CD8-positive, alpha-beta memory T cell (primary cell): ENCODE measurements at regions not wholly inside any gene's neighbourhood (a gene's known extent, or its start where the extent isn't known, plus 50 kb on each side); places are given as distances from the start of the nearest gene placed in this dataset.
"Not testable (repeated sequence)": the region's sequence is repeated elsewhere in the genome, so short reads cannot be mapped to it uniquely, and the experiment has no call there.

Experiments used
- CTCF ChIA-PET: fragments of 350-600 bp; sonication (Branson Sonifier 250); formaldehyde crosslinking; loops from one replicate; lab custom pipeline; 2021; ENCODE audit warnings: antibody characterized with exemption; lab: Charles Lee
- POLR2A ChIA-PET: fragments of 350-600 bp; sonication (Branson Sonifier 250); formaldehyde crosslinking; loops from one replicate; lab custom pipeline; 2021; ENCODE audit warnings: antibody characterized with exemption; lab: Charles Lee
- DNase-seq, 5 donors: peaks; one replicate each; pipeline versions ENCODE4 v3.0.0 to v3.0.0-alpha.2; 2020 to 2022; ENCODE audit warnings: mixed read lengths in 1 of 5
- H3K27ac ChIP-seq: one replicate; pipeline ENCODE4 v1.7.0; 2013; ENCODE audit warnings: low read depth, mild to moderate bottlenecking, low read length, moderate library complexity
- H3K27me3 ChIP-seq: 2 replicates; pipeline ENCODE4 v1.7.0; 2013; ENCODE audit warnings: low read length, mild to moderate bottlenecking; ENCODE audit not compliant: insufficient read depth, poor library complexity, severe bottlenecking
- H3K36me3 ChIP-seq: 2 replicates; pipeline ENCODE4 v1.7.0; 2013; ENCODE audit warnings: mild to moderate bottlenecking, low read length, moderate library complexity; ENCODE audit not compliant: insufficient read depth
- H3K4me1 ChIP-seq: 2 replicates; pipeline ENCODE4 v1.7.0; 2013; ENCODE audit warnings: mild to moderate bottlenecking, low read length, moderate library complexity; ENCODE audit not compliant: insufficient read depth
- H3K4me3 ChIP-seq: 2 replicates; pipeline ENCODE4 v1.7.0; 2013; ENCODE audit warnings: mild to moderate bottlenecking, low read length
- H3K9me3 ChIP-seq: 2 replicates; pipeline ENCODE4 v1.7.0; 2013; ENCODE audit warnings: mild to moderate bottlenecking, low read length
- H3K27ac Mint-ChIP-seq, 8 donors: one replicate each; pipeline ENCODE4 v1.8.0; 2020 to 2021; ENCODE audit warnings: mixed read lengths in 8 of 8, mild to moderate bottlenecking in 6 of 8, inconsistent platforms in 3 of 8, moderate library complexity in 3 of 8
- H3K27me3 Mint-ChIP-seq, 2 donors: one replicate each; pipeline ENCODE4 v1.8.0; 2020 to 2021; ENCODE audit warnings: mixed read lengths in 2 of 2, mild to moderate bottlenecking in 1 of 2, moderate library complexity in 1 of 2
- H3K36me3 Mint-ChIP-seq, 3 donors: one replicate each; pipeline ENCODE4 v1.8.0; 2020 to 2021; ENCODE audit warnings: mixed read lengths in 3 of 3, inconsistent platforms in 1 of 3, mild to moderate bottlenecking in 1 of 3
- H3K4me1 Mint-ChIP-seq, 3 donors: one replicate each; pipeline ENCODE4 v1.8.0; 2020 to 2021; ENCODE audit warnings: mixed read lengths in 3 of 3, inconsistent platforms in 1 of 3, mild to moderate bottlenecking in 1 of 3
- H3K4me3 Mint-ChIP-seq, 7 donors: one replicate each; pipeline ENCODE4 v1.8.0; 2020 to 2021; ENCODE audit warnings: mixed read lengths in 7 of 7, mild to moderate bottlenecking in 6 of 7, moderate library complexity in 4 of 7, inconsistent platforms in 2 of 7
- H3K9me3 Mint-ChIP-seq, 5 donors: one replicate each; pipeline ENCODE4 v1.8.0; 2020 to 2022; ENCODE audit warnings: mixed read lengths in 5 of 5, mild to moderate bottlenecking in 3 of 5, moderate library complexity in 2 of 5, inconsistent platforms in 1 of 5

GRCh38 chr9:28976684-28977083 is 1403.4 kb upstream of the C9orf72 start:
- H3K9me3 ChIP-seq, result no peaks in the 10 kb centered on the region
- no peak overlapping the region for H3K4me3 Mint-ChIP-seq
- H3K36me3 ChIP-seq, result no peaks in the 10 kb centered on the region
- H3K27me3 ChIP-seq, result no peaks in the 10 kb centered on the region
- H3K27ac ChIP-seq, result no peak overlapping the region
- H3K27ac Mint-ChIP-seq, result no peak overlapping the region
- H3K9me3 Mint-ChIP-seq, result peaks cover 6 to 33% (median 8%) of the 10 kb centered on the region in 5 donors
- no peaks in the 10 kb centered on the region for H3K4me1 ChIP-seq
- no peaks in the 10 kb centered on the region for H3K36me3 Mint-ChIP-seq
- H3K4me3 ChIP-seq, result no peak overlapping the region
- DNase-seq, result no peak
- H3K4me1 Mint-ChIP-seq, result no peaks in the 10 kb centered on the region
- CTCF ChIA-PET, result no interaction called here
- no peaks in the 10 kb centered on the region for H3K27me3 Mint-ChIP-seq
- POLR2A ChIA-PET, result no interaction called here

- POLR2A ChIA-PET, result no interaction called here
- H3K27ac Mint-ChIP-seq, result no peak overlapping the region
Observed at GRCh38 chr9:28981129-28981528, 1407.8 kb upstream of the C9orf72 start.

GRCh38 chr9:28981711-28982110 is 1408.4 kb upstream of the C9orf72 start:
- no peaks in the 10 kb centered on the region for H3K9me3 ChIP-seq
- Mint-ChIP-seq H3K4me1 (no peaks in the 10 kb centered on the region), H3K27ac (no peak overlapping the region)

More at GRCh38 chr9:28981129-28981528, 1407.8 kb upstream of the C9orf72 start:
- no peaks in the 10 kb centered on the region for H3K4me1 Mint-ChIP-seq
- H3K4me3 Mint-ChIP-seq, result no peak overlapping the region
- Histone ChIP-seq H3K4me1 (no peaks in the 10 kb centered on the region), H3K36me3 (no peaks in the 10 kb centered on the region), H3K27ac (no peak overlapping the region), H3K4me3 (no peak overlapping the region), H3K27me3 (no peaks in the 10 kb centered on the region), H3K9me3 (no peaks in the 10 kb centered on the region)
- CTCF ChIA-PET, result no interaction called here
- no peak for DNase-seq
- peaks cover 0 to 24% (median 8%) of the 10 kb centered on the region in 5 donors for H3K9me3 Mint-ChIP-seq
- H3K27me3 Mint-ChIP-seq, result no peaks in the 10 kb centered on the region
- no peaks in the 10 kb centered on the region for H3K36me3 Mint-ChIP-seq

GRCh38 chr9:28984016-28984415 is 1410.7 kb upstream of the C9orf72 start:
- Histone ChIP-seq H3K4me3 (no peak overlapping the region), H3K4me1 (no peaks in the 10 kb centered on the region), H3K9me3 (no peaks in the 10 kb centered on the region), H3K27ac (no peak overlapping the region), H3K36me3 (no peaks in the 10 kb centered on the region), H3K27me3 (no peaks in the 10 kb centered on the region)
- Mint-ChIP-seq H3K4me1 (no peaks in the 10 kb centered on the region), H3K4me3 (no peak overlapping the region), H3K27me3 (no peaks in the 10 kb centered on the region), H3K9me3 (peaks cover 0 to 20% (median 8%) of the 10 kb centered on the region in 5 donors), H3K36me3 (no peaks in the 10 kb centered on the region), H3K27ac (no peak overlapping the region)
- POLR2A ChIA-PET, result no interaction called here
- no peak for DNase-seq
- CTCF ChIA-PET, result no interaction called here

More at GRCh38 chr9:28981711-28982110, 1408.4 kb upstream of the C9orf72 start:
- H3K36me3 Mint-ChIP-seq, result no peaks in the 10 kb centered on the region
- no peak overlapping the region for H3K4me3 Mint-ChIP-seq
- H3K36me3 ChIP-seq, result no peaks in the 10 kb centered on the region
- POLR2A ChIA-PET, result no interaction called here
- no peak for DNase-seq
- H3K27me3 ChIP-seq, result no peaks in the 10 kb centered on the region
- H3K4me3 ChIP-seq, result no peak overlapping the region
- no peak overlapping the region for H3K27ac ChIP-seq
- H3K4me1 ChIP-seq, result no peaks in the 10 kb centered on the region
- peaks cover 0 to 23% (median 8%) of the 10 kb centered on the region in 5 donors for H3K9me3 Mint-ChIP-seq
- no peaks in the 10 kb centered on the region for H3K27me3 Mint-ChIP-seq
- CTCF ChIA-PET, result no interaction called here

- H3K4me3 ChIP-seq, H3K27me3 ChIP-seq, H3K4me1 Mint-ChIP-seq, H3K36me3 Mint-ChIP-seq, DNase-seq, H3K27ac Mint-ChIP-seq, H3K9me3 ChIP-seq, CTCF ChIA-PET, H3K4me3 Mint-ChIP-seq, H3K27me3 Mint-ChIP-seq, H3K36me3 ChIP-seq, H3K4me1 ChIP-seq, H3K9me3 Mint-ChIP-seq, H3K27ac ChIP-seq, POLR2A ChIA-PET: not testable (repeated sequence)
Observed at GRCh38 chr9:28990009-28990408, 1416.7 kb upstream of the C9orf72 start.

- Histone ChIP-seq H3K4me3 (no peak overlapping the region), H3K36me3 (no peaks in the 10 kb centered on the region), H3K27me3 (no peaks in the 10 kb centered on the region), H3K27ac (no peak overlapping the region), H3K4me1 (no peaks in the 10 kb centered on the region), H3K9me3 (no peaks in the 10 kb centered on the region)
- Mint-ChIP-seq H3K4me1 (no peaks in the 10 kb centered on the region), H3K27ac (no peak overlapping the region), H3K4me3 (no peak overlapping the region), H3K36me3 (no peaks in the 10 kb centered on the region), H3K9me3 (peaks cover 0 to 11% (median 1%) of the 10 kb centered on the region in 5 donors), H3K27me3 (no peaks in the 10 kb centered on the region)
- CTCF ChIA-PET, result no interaction called here
- DNase-seq, result no peak
- POLR2A ChIA-PET, result no interaction called here
Observed at GRCh38 chr9:28999057-28999456, 1425.8 kb upstream of the C9orf72 start.

GRCh38 chr9:28999806-29000205 is 1426.5 kb upstream of the C9orf72 start:
- CTCF ChIA-PET, result no interaction called here
- POLR2A ChIA-PET, result no interaction called here
- H3K9me3 Mint-ChIP-seq, result peaks cover 0 to 14% (median 1%) of the 10 kb centered on the region in 5 donors
- no peak for DNase-seq
- Histone ChIP-seq H3K27ac (no peak overlapping the region), H3K4me1 (no peaks in the 10 kb centered on the region), H3K4me3 (no peak overlapping the region), H3K36me3 (no peaks in the 10 kb centered on the region), H3K27me3 (no peaks in the 10 kb centered on the region), H3K9me3 (no peaks in the 10 kb centered on the region)
- H3K4me1 Mint-ChIP-seq, result no peaks in the 10 kb centered on the region
- H3K4me3 Mint-ChIP-seq, result no peak overlapping the region
- H3K27me3 Mint-ChIP-seq, result no peaks in the 10 kb centered on the region
- H3K36me3 Mint-ChIP-seq, result no peaks in the 10 kb centered on the region
- no peak overlapping the region for H3K27ac Mint-ChIP-seq

- Mint-ChIP-seq H3K36me3 (no peaks in the 10 kb centered on the region), H3K27me3 (no peaks in the 10 kb centered on the region), H3K27ac (no peak overlapping the region), H3K9me3 (peaks cover 0 to 16% (median 1%) of the 10 kb centered on the region in 5 donors), H3K4me3 (no peak overlapping the region), H3K4me1 (no peaks in the 10 kb centered on the region)
- H3K4me1 ChIP-seq, result no peaks in the 10 kb centered on the region
- no peak for DNase-seq
- POLR2A ChIA-PET, result no interaction called here
- H3K4me3 ChIP-seq, result no peak overlapping the region
- H3K36me3 ChIP-seq, result no peaks in the 10 kb centered on the region
- no peaks in the 10 kb centered on the region for H3K9me3 ChIP-seq
- no peak overlapping the region for H3K27ac ChIP-seq
- H3K27me3 ChIP-seq, result no peaks in the 10 kb centered on the region
- CTCF ChIA-PET, result no interaction called here
Observed at GRCh38 chr9:29001006-29001405, 1427.7 kb upstream of the C9orf72 start.

- CTCF ChIA-PET, result no interaction called here
- Mint-ChIP-seq H3K9me3 (peaks cover 3 to 12% (median 6%) of the 10 kb centered on the region in 5 donors), H3K27me3 (no peaks in the 10 kb centered on the region), H3K36me3 (no peaks in the 10 kb centered on the region), H3K4me3 (no peak overlapping the region), H3K27ac (no peak overlapping the region), H3K4me1 (no peaks in the 10 kb centered on the region)
- POLR2A ChIA-PET, result no interaction called here
- no peak overlapping the region for H3K27ac ChIP-seq
- H3K36me3 ChIP-seq, result no peaks in the 10 kb centered on the region
- H3K9me3 ChIP-seq, result no peaks in the 10 kb centered on the region
- H3K4me3 ChIP-seq, result no peak overlapping the region
- no peak for DNase-seq
- H3K4me1 ChIP-seq, result no peaks in the 10 kb centered on the region
- H3K27me3 ChIP-seq, result no peaks in the 10 kb centered on the region
Observed at GRCh38 chr9:29004988-29005387, 1431.7 kb upstream of the C9orf72 start.
